ENCODE measurements at regions not wholly inside any gene's neighbourhood (a gene's known extent, or its start where the extent isn't known, plus 50 kb on each side); places are given as distances from the start of the nearest gene placed in this dataset.

- no peak for TF ChIP-seq CTCF (IDR thresholded peaks at IDR 0.05)
- TF ChIP-seq POLR2AphosphoS5 (IDR thresholded peaks at IDR 0.05; ENCODE audit: insufficient read depth in 1 of 2, low read depth in 1 of 2): no peak
- no peak for TF ChIP-seq POLR2A (IDR thresholded peaks at IDR 0.05)
Observed at GRCh38 chr1:59128239-59128736, 168.6 kb upstream of the FGGY start.
